EL (cell line): ENCODE measurements at regions not wholly inside any gene's neighbourhood (a gene's known extent, or its start where the extent isn't known, plus 50 kb on each side); places are given as distances from the start of the nearest gene placed in this dataset.
"Not testable (repeated sequence)": the region's sequence is repeated elsewhere in the genome, so short reads cannot be mapped to it uniquely, and the experiment has no call there.

ENCODE experiments used
- DNase-seq: peaks from one replicate; pipeline ENCODE4 v3.0.0-alpha.2; 2016

- no peak for DNase-seq
These were observed 774.0 kb upstream of the POU3F4 start for GRCh38 chrX:82734140-82734539.

- DNase-seq, result not testable (repeated sequence)
These were observed 769.8 kb upstream of the POU3F4 start for GRCh38 chrX:82738313-82738712.

GRCh38 chrX:82742351-82742750, 765.7 kb upstream of the POU3F4 start:
- no peak for DNase-seq

GRCh38 chrX:82745725-82746124, 762.4 kb upstream of the POU3F4 start:
- DNase-seq, result not testable (repeated sequence)

DNA sequence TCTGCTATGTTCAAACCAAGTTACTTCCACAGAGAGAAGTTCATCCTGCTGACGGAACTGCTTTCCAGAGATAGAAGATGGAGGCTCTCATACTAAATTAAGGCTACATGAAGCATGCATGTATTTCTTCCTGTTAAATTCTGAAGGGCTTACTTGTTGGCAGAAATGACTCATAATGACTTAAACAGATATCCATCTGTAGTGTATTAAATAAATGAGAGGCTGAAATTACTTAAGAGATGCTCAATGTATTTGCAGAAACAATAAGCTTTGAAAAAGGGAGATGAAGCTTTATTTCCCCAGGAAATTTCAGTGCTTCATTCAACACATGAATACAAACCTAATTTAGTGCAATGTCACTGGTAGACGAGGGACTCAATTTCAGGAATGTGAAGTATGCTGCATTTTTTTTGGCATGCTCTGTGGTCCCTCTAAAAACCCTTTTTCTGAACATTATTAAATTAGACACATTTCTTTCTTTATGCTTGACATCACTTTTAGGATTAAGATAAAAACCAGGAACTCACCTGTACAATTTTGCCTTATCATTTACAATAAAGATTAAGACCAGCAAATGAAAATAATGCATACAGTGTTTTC, 759.1 kb upstream of the POU3F4 start:
- no peak for DNase-seq

GRCh38 chrX:82756272-82756671, 751.8 kb upstream of the POU3F4 start:
- DNase-seq, result no peak

DNA sequence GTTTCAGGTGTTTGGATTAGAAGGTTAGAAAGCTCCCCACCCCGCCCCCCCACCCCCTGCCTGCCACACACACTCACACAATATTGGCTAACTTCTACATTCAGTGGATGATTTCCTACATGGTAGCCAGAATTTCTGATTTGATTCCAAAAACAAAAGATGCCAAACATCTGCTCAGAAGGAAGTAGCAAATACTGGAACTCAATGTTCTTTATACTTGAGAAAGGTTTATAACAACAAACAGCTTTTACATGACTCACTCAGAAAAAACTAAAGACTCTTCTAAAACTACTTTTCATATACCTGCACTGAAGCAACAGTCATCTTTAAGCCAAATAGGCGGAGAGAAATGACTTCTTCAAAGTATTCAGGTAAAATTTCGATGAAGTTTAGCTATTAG, 750.5 kb upstream of the POU3F4 start:
- no peak for DNase-seq

- DNase-seq, result no peak
These were observed 743.6 kb upstream of the POU3F4 start for GRCh38 chrX:82764521-82764920.

- no peak for DNase-seq
These were observed 742.3 kb upstream of the POU3F4 start for GRCh38 chrX:82765811-82766210.

DNA sequence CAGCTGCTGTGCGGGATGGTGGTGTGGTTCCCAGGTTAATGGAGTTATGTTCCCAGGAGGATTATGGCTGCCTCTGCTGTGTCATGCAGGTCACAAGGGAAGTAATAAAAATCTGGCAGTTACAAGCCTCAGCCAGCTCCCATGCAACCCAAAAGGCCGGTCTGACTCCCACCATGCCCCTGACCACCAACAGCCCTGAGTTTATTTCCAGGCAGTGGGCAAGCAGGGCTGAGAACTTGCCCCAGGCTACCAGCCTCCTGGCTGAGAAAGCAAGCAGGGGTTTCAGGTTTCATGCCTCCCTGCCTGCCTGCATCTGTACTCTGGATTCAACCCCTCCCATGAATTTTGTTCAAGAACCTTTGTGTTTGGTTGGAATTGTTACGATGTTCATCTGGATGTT, 732.7 kb upstream of the POU3F4 start:
- DNase-seq, result no peak

- no peak for DNase-seq
These were observed 726.1 kb upstream of the POU3F4 start for GRCh38 chrX:82782014-82782413.

- not testable (repeated sequence) for DNase-seq
These were observed 695.2 kb upstream of the POU3F4 start for GRCh38 chrX:82812902-82813301.

DNA sequence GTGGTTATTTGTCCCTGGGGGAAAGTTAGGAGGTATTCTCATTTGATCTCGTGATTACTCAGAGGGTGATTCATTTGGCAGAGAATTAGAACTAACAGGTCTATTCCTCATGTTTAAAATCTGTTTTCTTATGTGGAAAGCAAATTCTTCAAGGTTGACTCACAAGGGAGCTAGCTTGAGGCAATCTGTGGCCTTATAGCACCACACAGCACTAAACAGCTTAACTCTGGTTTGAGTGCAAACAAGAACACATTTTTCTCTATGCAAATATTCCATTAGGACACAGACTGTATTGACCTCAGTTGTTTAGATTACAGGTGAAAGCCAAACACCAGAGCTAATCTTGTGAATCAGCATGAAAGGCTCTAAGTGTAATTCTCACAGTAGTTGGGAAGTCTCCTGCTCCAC, 694.4 kb upstream of the POU3F4 start:
- peak; percentile 0 for DNase-seq

- DNase-seq, result no peak
These were observed 692.1 kb upstream of the POU3F4 start for GRCh38 chrX:82816001-82816400.

- no peak for DNase-seq
These were observed 691.5 kb upstream of the POU3F4 start for GRCh38 chrX:82816562-82816961.

GRCh38 chrX:82842286-82842685, 665.8 kb upstream of the POU3F4 start:
- no peak for DNase-seq

DNA sequence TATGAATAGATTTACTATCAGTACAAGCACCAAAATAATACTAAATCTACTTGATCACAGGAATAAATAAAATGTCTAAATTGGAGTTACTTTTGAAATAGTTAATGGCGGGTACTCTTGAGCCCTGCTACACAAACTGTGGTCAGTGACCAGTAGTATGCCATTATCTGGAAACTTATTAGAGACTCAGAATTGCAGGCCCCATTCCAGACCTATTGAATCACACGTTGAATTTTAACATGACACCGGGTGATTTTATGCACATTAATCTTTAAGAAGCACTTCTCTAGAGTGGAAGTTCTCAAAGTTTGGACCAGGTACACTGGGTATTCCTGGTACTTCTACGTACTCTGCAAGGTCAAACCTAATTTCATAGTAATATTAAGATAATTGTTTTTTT, 660.0 kb upstream of the POU3F4 start:
- DNase-seq, result no peak
